DND-41 (cell line): ENCODE measurements at regions not wholly inside any gene's neighbourhood (a gene's known extent, or its start where the extent isn't known, plus 50 kb on each side); places are given as distances from the start of the nearest gene placed in this dataset.

ENCODE experiments used
- ATAC-seq: fragments of 200-7000 bp; cut with Tn5 transposase; 3 replicates; pipeline ENCODE4 v1.9.1; 2021; ENCODE audit warnings: low read depth; ENCODE audit not compliant: insufficient read depth
- DNase-seq: peaks from one replicate; pipeline ENCODE4 v3.0.0-alpha.2; 2020
- H2AFZ ChIP-seq: 2 replicates; pipeline ENCODE4 v1.6.0; 2012; ENCODE audit warnings: low read depth, low read length
- H3K27ac ChIP-seq: 2 replicates; pipeline ENCODE4 v1.5.1; 2012; ENCODE audit warnings: low read length, inconsistent platforms
- H3K27me3 ChIP-seq: fragments of 200-600 bp; sonication (generic); 2 replicates; pipeline ENCODE4 v1.6.0; 2012; ENCODE audit warnings: low read length, mild to moderate bottlenecking, inconsistent platforms; ENCODE audit not compliant: insufficient read depth, poor library complexity
- H3K36me3 ChIP-seq: 2 replicates; pipeline ENCODE4 v1.5.1; 2012; ENCODE audit warnings: low read length, inconsistent platforms; ENCODE audit not compliant: insufficient read depth
- H3K4me1 ChIP-seq: 2 replicates; pipeline ENCODE4 v1.5.1; 2012; ENCODE audit warnings: mild to moderate bottlenecking, low read length; ENCODE audit not compliant: insufficient read depth
- H3K4me2 ChIP-seq: 2 replicates; pipeline ENCODE4 v1.6.0; 2012; ENCODE audit warnings: mild to moderate bottlenecking, moderate library complexity, low read length, inconsistent platforms; ENCODE audit not compliant: insufficient read depth
- H3K4me3 ChIP-seq, 2 experiments: fragments of 200-600 bp in 1 of 2; shearing (Covaris generic) in 1 of 2; 2 replicates each; pipeline ENCODE4 v1.5.1; 2012 to 2016; ENCODE audit warnings: inconsistent platforms in 2 of 2, low read length in 2 of 2, mild to moderate bottlenecking in 2 of 2, low read depth in 1 of 2, moderate library complexity in 1 of 2
- H3K79me2 ChIP-seq: 2 replicates; pipeline ENCODE4 v1.6.0; 2012; ENCODE audit warnings: low read length, inconsistent platforms; ENCODE audit not compliant: insufficient read depth
- H3K9ac ChIP-seq: 2 replicates; pipeline ENCODE4 v1.6.0; 2012; ENCODE audit warnings: low read depth, mild to moderate bottlenecking, inconsistent platforms, low read length, moderate library complexity
- H3K9me3 ChIP-seq: 2 replicates; pipeline ENCODE4 v1.5.1; 2012; ENCODE audit warnings: low read length, moderate library complexity, mild to moderate bottlenecking, inconsistent platforms; ENCODE audit not compliant: insufficient read depth, severe bottlenecking
- H4K20me1 ChIP-seq: 2 replicates; pipeline ENCODE4 v1.6.0; 2012; ENCODE audit warnings: low read length; ENCODE audit not compliant: insufficient read depth
- EZH2 ChIP-seq: IDR thresholded peaks from 3 replicates; pipeline ENCODE4 v1.6.1; 2012; ENCODE audit warnings: borderline replicate concordance, low read depth, mild to moderate bottlenecking, moderate library complexity, low read length, inconsistent platforms; ENCODE audit not compliant: severe bottlenecking
- TF ChIP-seq, protein P1 (sequence below): IDR thresholded peaks from 2 replicates; pipeline ENCODE4 v1.5.1; 2012; ENCODE audit warnings: borderline replicate concordance, low read length, moderate library complexity, mild to moderate bottlenecking; ENCODE audit not compliant: poor library complexity, severe bottlenecking; ENCODE audit errors: extremely low read depth

DNA sequence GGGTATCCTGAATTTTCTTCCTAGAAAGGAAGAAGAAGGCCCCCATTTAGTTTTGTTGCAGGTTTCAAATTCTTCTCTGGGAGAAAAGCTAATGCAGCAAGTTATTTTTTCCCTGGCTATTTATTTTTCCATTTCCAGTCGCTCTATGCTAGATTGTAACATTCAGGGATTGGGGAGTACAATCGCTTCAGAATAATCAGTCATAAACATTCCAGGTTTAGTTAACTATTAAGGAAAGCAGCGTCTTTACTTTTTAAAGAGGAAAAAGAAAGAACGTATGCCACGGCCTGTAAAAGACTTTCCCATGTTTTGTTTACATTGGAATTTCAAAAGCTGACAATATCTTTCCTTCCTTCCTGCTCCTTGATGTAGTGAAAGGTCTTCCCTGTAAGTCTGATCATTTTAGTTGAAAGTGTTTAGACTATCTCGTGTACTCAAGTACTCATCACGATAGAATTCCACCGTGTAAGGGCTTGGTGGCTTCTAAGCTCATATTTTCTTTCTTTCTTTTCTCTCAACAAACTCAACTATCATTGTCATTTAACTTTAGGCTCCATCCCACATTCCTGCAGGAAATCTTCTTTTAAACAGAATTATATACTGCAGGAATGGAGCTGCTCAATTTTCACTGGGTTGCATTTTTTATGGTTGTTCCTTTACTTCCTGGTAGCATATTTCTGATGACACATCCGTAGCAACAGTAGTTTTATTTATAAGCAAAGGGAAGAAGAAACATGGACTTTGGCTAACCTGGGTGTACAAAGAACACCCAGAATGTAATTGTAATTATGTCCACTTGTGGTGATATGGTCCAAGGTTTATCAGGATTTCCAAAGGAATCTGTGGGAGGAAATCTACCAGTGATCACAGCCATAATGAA is 213.1 kb upstream of the FAT1 start:
- H3K79me2 ChIP-seq: no peaks in the 10 kb centered on the region
- H3K4me2 ChIP-seq: no peak overlapping the region
- H3K36me3 ChIP-seq: no peaks in the 10 kb centered on the region
- no peak for ATAC-seq
- no peak for TF ChIP-seq EZH2
- TF ChIP-seq, protein P1, sequence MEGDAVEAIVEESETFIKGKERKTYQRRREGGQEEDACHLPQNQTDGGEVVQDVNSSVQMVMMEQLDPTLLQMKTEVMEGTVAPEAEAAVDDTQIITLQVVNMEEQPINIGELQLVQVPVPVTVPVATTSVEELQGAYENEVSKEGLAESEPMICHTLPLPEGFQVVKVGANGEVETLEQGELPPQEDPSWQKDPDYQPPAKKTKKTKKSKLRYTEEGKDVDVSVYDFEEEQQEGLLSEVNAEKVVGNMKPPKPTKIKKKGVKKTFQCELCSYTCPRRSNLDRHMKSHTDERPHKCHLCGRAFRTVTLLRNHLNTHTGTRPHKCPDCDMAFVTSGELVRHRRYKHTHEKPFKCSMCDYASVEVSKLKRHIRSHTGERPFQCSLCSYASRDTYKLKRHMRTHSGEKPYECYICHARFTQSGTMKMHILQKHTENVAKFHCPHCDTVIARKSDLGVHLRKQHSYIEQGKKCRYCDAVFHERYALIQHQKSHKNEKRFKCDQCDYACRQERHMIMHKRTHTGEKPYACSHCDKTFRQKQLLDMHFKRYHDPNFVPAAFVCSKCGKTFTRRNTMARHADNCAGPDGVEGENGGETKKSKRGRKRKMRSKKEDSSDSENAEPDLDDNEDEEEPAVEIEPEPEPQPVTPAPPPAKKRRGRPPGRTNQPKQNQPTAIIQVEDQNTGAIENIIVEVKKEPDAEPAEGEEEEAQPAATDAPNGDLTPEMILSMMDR: no peak
- DNase-seq: no peak
- no peak overlapping the region for H3K9ac ChIP-seq
- no peaks in the 10 kb centered on the region for H3K4me1 ChIP-seq
- H3K27ac ChIP-seq: no peak overlapping the region
- no peak overlapping the region for H3K4me3 ChIP-seq
- no peaks in the 10 kb centered on the region for H3K27me3 ChIP-seq
- peaks cover 3% of the 10 kb centered on the region for H3K9me3 ChIP-seq
- H2AFZ ChIP-seq: no peak overlapping the region
- H4K20me1 ChIP-seq: no peaks in the 10 kb centered on the region

DNA sequence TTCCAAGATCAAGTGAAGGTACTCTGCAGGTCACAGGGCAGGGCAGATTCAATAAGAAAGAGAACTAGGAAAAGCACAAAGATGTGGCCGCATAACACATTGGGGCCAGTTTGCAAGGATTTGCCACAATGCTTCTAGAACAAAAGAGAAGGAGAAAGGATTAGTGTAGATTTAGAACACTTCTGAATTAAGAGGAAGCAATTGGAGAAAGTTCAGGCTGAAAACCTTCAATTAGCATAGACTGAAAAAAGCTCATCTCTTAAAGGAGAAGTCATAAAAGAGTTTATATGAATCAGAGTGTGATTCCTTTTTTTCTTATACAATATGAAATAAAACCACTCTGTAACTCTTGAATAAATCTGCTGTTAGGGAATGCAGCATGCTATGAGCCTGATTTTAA is 215.6 kb upstream of the FAT1 start:
- H3K27me3 ChIP-seq: no peaks in the 10 kb centered on the region
- H3K9me3 ChIP-seq: peaks cover 1% of the 10 kb centered on the region
- H3K79me2 ChIP-seq: no peaks in the 10 kb centered on the region
- no peak overlapping the region for H3K9ac ChIP-seq
- TF ChIP-seq, protein P1: no peak
- TF ChIP-seq EZH2: no peak
- H3K4me2 ChIP-seq: no peak overlapping the region
- no peaks in the 10 kb centered on the region for H3K36me3 ChIP-seq
- no peaks in the 10 kb centered on the region for H3K4me1 ChIP-seq
- no peak for DNase-seq
- no peak overlapping the region for H2AFZ ChIP-seq
- H3K27ac ChIP-seq: no peak overlapping the region
- ATAC-seq: no peak
- H3K4me3 ChIP-seq: no peak overlapping the region
- H4K20me1 ChIP-seq: no peaks in the 10 kb centered on the region

DNA sequence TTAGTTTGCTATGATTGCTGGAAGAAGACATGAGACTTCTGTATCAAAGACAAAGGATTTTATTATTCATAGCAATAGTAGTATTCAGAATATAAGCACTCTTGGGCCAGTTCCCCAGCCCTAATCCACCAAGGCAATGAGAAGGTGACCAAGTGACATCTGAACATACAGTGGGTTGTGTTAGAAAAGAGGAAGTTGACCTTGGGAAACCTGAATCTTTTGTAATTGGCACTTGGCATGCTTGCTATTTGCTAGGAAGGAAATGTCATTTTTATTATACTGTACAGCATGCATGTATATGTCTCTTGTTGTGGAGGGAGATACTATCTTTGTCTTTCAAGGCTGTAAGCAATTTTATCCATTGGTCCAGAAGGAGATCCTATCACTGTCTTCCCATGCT is 216.1 kb upstream of the FAT1 start:
- Histone ChIP-seq H2AFZ (no peak overlapping the region), H3K4me2 (no peak overlapping the region), H3K9ac (no peak overlapping the region), H3K4me3 (no peak overlapping the region), H3K79me2 (no peaks in the 10 kb centered on the region), H3K9me3 (no peaks in the 10 kb centered on the region), H3K27me3 (no peaks in the 10 kb centered on the region), H3K27ac (no peak overlapping the region), H4K20me1 (no peaks in the 10 kb centered on the region), H3K36me3 (no peaks in the 10 kb centered on the region), H3K4me1 (no peaks in the 10 kb centered on the region)
- TF ChIP-seq EZH2: no peak
- TF ChIP-seq, protein P1: no peak
- no peak for DNase-seq
- no peak for ATAC-seq
